NCI-H345 (cell line): ENCODE measurements at regions not wholly inside any gene's neighbourhood (a gene's known extent, or its start where the extent isn't known, plus 50 kb on each side); places are given as distances from the start of the nearest gene placed in this dataset.
"Not testable (repeated sequence)": the region's sequence is repeated elsewhere in the genome, so short reads cannot be mapped to it uniquely, and the experiment has no call there.

ENCODE experiments used
- DNase-seq: peaks from one replicate; lab custom pipeline; 2025; lab: John Stamatoyannopoulos, UW

DNA sequence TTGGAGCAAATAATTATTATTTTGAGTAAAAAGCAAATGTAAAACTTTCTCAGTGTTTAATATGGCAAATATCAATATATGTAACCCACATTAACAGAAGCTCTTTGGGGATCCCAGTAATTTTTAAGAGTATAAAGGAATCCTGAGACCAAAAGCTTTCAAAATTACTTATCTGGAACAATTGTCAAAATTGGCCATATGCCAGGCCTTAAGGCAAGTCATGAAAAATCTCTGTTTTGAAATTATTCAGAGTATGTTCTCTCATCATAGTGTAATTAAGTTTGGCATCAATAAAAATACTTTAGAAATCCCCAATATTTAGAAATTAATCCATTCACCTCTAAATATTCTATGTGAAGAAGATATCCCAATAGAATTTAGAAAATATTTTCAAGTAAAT is 225.3 kb upstream of the ARL4C start:
- DNase-seq = no peak

DNA sequence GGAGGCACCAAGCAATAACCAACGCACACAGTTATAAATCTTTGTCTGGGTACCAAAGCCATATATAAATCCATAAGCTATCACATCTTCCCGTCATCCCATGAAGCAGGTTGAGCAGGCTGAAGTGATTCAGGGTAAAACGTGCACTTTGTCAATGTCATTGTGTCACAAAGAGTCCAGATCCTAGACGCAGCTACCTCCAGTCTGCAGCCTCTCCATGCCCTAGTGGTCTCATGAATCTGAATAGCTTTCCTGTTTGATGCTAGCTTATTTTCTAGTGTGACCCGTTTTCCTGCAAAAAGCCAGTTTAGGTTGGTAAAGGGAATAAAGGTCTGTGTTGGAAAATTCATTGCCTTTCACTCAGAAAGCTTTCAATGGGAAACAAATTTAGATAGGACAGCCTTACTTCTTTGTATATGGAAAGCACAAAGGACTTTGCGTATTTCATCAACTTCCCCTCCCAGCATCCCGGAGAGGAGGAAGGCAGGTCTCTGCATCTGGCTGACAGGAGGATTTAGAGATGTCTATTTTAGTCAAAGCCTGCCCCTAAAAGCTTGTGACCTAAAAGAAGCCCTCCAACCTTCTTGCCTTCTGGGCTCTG is 222.3 kb upstream of the ARL4C start:
- DNase-seq = no peak

DNA sequence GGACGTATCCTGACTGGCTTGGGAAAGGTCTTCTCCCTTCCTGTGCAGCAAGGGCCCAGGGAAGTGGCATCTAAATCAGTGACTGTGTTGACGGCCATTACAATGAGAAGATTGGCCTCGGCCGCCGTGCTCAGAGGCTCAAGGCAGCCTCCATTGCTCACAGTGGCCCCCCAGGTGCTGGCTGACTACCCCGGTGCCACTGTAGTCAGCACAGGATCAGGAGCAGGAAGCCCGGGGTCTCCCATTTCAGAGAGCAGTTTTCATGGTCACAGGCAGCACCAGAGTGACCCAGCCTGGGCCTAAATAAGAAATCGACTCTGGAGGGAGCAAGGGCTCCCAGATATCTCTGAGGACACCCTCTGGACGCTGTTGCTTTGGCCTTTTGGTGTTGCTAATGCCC is 219.4 kb upstream of the ARL4C start:
- DNase-seq = no peak

DNA sequence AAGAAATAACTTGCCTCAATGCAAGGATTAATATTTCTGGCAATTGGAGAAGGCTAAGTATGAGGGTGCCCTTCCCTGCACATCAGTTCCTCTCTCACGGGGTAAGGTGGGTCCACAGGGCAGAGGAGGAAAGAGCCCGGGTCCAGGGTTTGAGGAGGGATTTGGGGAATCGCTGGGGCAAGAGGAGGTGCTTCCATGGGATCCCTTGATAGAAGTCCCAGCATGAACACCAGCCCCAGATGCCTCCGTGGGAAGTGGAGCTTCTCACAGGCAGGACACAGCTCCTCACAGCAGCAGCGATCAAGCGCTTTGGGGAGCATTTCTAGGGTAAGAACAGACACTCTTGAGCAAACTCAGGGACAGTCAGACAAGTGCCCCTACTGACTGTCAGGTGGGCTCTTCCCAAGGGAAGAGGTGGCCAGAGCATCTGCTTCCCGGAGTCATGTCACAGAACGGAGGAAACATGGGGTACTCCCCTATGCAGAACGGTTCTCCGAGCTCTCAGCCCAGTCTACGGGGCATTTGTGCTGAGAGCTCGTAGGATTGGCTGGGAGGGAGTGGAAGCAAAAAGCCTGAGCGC is 218.9 kb upstream of the ARL4C start:
- DNase-seq = no peak

DNA sequence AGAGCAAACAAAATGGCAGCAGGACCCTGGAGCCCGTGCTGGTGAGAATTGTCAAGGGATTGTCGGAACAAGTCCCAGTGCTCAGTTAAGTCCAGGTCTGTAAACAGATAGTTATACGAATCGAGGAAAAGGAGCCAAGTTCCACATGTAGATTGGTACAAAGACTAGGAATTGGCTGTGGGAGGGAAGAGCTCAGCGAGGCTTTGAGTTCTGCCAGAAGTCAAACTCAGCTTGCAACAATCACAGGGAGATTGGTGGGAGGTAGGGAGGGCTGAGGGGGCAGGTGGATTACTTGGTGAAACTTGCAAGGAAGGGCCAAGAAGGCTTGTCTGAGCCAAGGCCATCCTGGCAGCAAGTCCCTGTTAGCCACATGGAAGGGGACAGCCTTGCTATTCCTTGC is 217.8 kb upstream of the ARL4C start:
- DNase-seq = no peak

DNA sequence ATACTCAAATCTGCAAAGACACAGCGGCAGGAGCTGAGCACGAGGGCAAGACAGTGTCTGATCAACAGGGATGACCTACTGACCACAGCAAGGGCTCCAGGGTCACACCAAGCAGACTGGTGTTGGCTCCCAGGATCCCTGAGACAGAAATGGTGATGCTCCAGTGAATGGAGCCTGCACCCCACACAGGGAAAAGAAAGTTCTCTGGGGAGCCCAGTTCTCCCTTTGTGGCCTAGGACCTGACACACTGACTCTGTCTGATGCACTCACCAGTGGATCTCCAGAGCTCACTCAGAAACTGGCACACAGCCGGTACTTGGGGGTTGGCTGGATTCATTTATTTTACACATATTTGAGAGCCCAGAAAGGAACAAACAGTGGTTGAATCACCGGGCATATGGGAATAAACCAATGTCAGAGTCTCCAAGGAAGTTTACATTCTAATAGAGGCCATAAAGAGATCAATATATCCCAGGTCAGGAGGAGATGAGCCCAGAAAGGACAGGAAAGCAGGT is 215.6 kb upstream of the ARL4C start:
- DNase-seq = no peak

DNA sequence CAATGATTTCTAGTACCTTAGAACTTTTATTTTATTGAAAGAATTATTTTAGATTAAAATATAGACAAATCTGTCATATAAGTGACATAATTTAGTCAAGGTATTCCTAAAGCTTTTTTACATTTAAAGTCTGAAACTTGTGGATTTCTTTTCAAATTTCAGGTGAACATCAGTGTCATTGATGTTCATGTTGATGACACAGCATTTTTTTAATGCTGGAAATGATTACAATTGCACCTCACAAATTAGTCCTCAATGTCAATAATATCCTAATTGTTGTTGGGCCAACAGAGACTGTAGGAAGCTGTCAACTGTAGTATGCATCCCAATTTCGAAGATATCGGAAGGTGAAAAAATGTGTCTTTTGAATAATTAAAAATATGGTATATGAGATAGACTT is 214.4 kb upstream of the ARL4C start:
- DNase-seq = no peak

DNA sequence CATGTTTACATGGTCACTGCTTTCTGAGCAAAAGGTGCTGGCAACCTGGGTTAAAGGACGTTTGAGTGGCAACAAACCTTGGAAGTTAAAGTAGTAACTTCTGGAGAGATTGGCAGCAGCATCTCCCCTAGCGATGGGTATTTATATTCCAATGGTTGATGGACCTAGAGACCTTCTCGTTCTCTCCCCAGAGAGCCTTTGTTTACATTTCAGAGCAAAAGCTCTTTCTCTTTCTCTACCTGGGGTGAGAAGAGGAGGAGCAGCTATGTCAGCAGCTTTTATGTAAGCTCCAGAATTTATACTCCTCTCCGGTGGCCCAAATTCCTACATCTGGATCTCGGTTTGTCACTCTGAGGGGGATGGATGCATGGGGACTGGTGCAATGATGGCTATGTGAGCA is 213.7 kb upstream of the ARL4C start:
- peak; percentile 31 for DNase-seq

DNA sequence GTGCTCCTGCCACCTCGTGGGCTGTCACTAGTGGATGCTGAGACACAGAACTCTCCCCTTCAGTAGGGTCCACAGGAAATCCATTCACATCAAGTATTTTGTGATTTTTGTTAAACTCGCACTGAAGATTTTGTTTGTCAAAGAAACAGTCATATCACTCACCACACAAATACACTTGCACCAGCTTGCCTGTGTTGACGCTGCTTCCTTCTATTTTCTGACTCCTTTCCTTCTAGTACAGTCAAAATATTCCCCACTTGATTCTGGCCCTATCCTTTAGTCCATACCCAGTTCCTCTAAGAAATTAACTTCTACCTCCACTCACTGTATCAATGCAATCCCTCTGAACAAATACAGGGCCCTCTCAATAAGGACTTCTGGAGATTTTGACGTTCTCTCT is 213.2 kb upstream of the ARL4C start:
- DNase-seq = no peak

DNA sequence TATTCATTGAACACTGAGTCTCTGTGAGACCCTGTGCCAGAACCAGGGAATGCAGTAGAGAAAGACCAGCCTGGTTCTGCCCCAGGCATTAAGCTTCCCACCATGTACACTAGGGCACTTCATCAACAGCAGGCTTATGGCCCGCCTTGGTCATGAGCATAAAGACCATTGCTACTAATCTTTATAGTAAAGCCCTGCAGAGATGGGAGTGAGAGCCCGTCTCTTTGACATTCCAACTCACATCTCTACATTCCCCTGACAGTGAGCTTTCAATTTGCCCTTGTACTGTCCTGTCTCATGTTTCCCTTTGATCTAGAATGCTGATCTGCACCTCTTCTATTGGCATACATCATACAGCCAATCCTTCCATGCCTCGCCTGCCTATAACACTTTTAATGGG is 211.8 kb upstream of the ARL4C start:
- no peak for DNase-seq

DNA sequence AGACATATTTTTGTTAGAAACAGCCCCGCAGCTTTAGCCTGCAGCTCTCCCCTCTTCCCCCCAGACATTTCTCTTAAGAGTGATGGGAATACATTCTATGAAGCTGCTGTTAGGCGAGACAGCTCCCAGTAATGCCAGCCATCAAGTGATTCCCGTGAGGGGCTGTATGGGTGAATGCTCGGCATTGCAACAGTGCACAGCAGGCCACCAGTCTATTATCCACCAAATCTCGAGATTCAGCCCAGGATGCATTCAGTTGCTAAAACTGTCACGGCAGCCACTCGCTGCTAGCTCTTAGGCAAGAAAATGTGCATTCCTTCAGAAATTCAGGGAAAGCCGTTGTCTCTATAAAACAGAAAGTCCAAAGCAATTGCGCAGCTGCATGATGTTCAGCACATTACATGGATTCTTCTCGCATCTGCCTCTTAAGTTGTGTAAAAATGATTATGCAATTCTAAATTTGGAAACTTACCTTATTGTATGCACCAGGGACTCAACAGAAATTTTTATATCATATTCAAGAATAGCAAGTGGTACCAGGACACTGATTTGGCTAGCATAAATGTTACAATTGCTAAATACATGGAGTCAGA is 211.3 kb upstream of the ARL4C start:
- peak; percentile 18 for DNase-seq

DNA sequence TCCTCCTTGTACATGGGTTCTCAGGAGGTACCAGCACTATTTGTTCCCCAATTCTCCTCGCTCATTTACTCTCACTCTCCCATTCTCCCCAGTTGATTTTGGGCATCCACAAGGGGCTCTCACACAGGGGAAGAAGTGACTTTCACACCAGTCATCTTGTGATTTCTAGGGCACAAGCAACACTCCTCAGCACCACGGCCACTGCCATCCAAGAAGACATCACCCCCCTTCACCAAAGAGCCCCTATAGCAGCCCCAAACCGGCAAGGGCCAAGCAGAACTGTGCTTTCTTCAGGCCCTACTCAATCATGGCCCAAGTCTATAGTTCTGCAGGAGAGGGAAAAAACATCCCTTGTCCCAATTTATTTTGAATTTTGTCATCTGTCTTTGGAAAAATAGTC is 209.2 kb upstream of the ARL4C start:
- no peak for DNase-seq

DNA sequence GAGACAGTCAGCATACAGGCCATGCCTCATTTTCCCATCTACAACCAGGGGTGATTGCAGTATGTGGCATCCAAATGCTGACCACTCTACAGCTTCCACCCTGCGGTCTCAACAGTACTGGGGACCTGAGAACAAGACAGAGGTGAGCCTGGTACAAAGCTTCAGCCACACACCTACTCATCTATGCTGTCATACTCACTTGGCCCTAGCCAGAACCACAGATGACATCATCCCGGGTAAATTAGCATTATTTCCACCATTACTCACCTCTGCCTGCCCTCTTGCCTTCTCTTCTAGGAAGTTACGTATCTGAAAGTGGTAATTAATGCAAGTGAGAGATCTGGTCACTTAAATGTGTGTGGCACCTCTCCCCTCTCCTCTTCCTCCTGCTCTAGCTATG is 208.2 kb upstream of the ARL4C start:
- DNase-seq = no peak

DNA sequence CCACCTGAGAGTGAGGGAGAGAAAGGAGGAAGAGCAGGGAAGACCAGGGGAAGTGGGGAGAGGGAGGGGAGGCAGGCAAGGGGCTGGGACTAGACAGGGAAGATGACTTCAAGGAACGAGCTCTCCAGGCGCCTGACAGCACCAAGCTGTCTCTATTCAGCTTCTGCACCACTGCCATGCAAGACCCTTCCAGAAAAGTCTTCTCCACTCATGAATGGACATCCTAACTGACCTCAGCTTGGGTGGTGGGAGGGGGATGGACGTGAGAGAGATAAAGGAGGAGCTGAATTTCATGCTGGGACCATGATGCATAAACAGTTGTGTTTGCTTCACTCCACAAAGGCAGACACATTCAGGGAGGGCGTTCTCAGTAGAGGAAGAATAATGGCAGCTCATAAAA is 206.4 kb upstream of the ARL4C start:
- no peak for DNase-seq

DNA sequence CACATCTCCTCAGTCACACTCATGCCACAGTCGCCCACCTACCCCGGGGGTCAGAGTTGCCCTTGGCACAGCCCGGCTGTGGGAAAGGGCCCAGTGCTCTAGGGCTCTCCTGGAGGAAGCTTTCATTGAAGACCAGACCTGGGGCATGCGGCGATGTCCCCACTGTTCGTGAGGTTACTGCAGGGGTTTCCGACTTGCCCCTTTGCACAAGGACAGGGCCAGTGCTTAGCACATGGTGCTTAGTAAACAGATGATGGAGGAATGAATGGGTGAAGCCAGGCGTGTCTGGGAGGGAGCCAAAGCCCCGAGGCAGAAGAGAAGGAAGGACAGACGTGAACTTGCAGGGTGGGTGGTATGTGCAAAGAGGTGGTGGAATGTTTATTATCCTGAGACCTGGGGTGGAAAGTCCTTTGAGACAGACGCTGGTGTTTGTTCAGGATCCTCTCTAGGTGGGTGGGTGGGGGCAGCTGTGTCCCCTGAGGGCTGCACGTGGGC is 205.9 kb upstream of the ARL4C start:
- peak; percentile 62 for DNase-seq

DNA sequence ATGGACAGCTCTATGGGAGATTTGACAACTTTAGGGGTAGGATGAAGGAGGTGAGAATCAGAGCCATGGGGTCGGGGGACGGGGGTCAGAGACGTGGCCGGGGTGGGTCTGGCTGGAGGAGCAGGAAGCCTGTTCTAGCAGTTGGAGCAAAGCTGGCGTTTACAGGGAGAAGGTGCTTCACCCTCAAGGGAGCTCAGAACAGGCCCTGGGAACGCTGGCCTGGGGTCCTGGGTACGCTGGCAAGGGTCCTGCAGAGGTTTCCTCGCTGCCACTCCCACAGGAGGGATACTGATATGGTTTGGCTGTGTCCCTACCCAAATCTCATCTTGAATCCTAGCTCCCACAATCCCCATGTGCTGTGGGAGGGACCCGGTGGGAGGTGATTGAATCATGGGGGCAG is 205.0 kb upstream of the ARL4C start:
- no peak for DNase-seq

DNA sequence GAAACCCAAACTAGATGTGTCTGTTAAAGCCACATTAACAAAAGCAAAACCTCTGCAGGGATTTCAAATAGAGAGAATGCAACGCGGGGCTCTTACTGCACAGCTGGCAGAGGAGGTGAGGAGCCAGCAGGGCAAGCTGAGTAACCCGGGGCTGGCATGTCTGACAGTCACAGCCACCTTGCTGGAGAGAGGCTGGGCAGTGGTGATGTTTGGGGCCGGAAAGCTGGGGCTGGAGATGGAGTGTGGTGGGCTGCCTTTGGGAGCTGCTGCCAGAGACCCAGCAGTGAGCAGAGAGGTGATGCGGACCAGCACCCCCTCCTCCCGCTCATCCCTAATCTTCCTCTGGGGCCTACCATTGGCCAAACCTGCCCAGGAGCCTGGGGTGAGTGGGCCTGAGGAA is 204.5 kb upstream of the ARL4C start:
- no peak for DNase-seq

DNA sequence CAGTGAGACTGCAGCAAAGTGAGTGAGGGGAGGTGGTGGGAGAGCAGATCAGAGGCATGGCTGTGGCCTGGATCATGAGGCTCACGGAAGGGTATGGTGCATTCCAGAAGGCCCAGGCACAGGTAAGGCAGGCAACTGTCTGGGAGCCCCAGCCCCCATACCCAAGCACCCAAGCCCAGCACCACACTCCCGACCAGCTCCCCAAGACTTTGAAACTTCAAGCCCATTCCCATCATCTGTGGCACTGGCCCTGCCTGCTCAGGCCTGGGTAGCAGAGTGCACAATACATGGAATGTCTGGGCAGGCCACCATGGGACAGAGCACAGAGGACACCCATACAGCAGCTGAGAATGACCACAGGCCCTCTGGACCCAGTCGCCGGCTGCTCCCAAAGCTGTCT is 202.6 kb upstream of the ARL4C start:
- no peak for DNase-seq

DNA sequence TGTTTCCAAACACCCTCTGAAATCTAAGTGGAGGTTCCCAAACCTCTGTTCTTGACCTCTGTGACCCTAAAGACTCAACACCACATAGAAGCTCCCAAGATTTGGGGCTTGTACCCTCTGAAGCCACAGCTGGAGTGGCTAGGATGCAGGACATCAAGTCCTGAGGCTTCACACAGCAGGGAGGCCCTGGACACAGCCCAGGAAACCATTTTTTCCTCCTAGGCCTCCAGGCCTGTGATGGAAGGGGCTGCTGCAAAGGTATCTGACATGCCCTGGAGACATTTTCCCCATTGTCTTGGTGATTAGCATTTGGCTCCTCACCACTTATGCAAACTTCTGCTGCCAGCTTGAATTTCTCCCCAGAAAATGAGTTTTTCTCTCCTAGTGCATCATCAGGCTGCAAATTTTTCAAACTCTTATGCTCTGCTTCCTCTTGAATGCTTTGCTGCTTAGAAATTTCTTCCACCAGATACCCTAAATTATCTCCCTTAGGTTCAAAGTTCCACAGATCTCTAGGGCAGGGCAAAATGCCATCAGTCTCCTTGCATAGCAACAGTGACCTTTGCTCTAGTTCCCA is 200.5 kb upstream of the ARL4C start:
- not testable (repeated sequence) for DNase-seq

DNA sequence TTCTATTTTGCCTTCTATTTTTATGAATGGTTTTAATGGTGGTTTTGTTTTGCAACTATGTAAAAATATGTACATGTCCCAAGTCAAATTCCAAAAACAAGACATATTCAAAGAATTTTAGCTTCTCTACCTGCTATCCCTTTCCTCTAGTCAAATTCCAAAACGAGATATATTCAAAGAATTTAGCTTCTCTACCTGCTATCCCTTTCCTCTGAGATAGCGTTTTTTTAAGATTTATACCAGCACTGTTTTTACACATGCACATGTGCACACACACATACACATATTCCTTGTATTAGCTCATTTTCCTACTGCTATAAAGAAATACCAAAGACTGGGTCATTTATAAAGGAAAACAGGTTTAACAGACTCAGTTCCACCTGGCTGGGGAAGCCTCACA is 199.1 kb upstream of the ARL4C start:
- no peak for DNase-seq

DNA sequence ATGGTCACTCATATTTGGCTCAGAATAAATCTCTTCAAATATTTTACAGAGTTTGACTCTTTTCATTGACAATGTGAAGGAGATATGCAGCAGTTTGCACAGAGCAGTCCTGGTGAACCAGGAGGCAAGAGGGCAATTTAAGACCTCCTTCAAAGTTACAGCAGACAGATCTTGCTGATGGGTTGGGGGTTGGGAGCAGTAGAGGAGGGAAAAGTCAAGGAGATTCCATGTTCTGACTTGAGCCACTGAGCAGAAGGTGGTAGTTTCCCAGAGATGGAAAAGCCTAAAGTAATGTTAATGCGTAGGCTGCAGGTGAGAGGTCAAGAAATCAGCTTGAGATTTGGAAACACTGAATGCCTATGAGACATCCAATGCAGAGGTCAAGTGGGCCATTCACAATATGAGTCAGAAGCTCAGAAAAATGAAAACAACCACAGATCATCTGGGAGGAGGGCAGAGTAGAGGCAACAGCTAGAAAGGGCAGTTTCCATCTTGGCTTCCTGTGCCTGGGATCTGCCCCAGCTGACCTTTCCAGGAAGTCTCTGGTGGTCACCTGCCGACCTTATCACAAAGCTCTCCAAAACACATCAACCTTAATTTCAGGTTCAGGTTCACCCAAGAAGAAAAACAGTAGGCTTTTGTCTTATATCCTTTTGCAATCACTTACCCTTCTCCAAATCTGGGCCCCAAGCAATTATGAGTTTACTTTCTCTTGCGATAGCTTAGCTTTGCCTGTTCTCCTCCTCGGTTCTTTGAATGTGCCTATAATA is 197.5 kb upstream of the ARL4C start:
- DNase-seq = no peak

DNA sequence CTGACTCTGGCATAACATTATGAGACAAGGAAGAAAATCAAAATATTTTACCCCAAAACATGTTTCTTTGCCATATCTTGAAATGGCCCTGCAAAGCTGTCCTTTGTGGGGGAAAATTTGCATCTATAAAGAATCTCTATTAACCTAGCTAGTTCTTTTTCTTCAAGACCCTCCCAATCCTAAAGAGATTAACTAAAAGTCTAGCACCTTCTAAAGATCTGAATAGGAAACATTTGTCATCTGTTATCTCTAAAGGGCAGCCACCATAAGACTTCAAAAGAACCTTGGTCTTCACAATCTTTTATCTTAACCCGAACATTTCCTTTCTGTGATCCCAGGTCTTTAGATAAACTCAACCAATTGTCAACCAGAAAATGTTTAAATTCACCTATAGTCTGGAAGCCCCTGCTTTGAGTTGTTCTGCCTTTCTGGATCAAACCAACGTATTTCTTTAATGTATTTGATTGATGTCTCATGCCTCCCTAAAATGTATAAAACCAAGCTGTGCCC is 196.9 kb upstream of the ARL4C start:
- DNase-seq = not testable (repeated sequence)
